Activated naive CD4-positive, alpha-beta T cell treated with anti-CD3 and anti-CD28 coated beads, Interleukin-2, amount 10 ng/mL, durations not matched to agents 7 days and 5 days (primary cell): ENCODE measurements at regions not wholly inside any gene's neighbourhood (a gene's known extent, or its start where the extent isn't known, plus 50 kb on each side); places are given as distances from the start of the nearest gene placed in this dataset.

Experiments
- CTCF ChIA-PET: fragments of 350-600 bp; sonication (Branson Sonifier 250); formaldehyde crosslinking; loops from one replicate; lab custom pipeline; 2021; ENCODE audit warnings: antibody characterized with exemption; lab: Charles Lee
- DNase-seq: peaks from one replicate; pipeline ENCODE4 v3.0.0-alpha.2; 2020
- H3K27ac Mint-ChIP-seq: one replicate; pipeline ENCODE4 v1.8.0; 2021; ENCODE audit warnings: mild to moderate bottlenecking, moderate library complexity, mixed read lengths
- H3K27me3 Mint-ChIP-seq: one replicate; pipeline ENCODE4 v1.8.0; 2021; ENCODE audit warnings: mild to moderate bottlenecking, mixed read lengths
- H3K36me3 Mint-ChIP-seq: one replicate; pipeline ENCODE4 v1.8.0; 2021; ENCODE audit warnings: mixed read lengths
- H3K4me1 Mint-ChIP-seq: one replicate; pipeline ENCODE4 v1.8.0; 2021; ENCODE audit warnings: mixed read lengths
- H3K4me3 Mint-ChIP-seq: one replicate; pipeline ENCODE4 v1.8.0; 2021; ENCODE audit warnings: mild to moderate bottlenecking, moderate library complexity, mixed read lengths
- H3K9me3 Mint-ChIP-seq: one replicate; pipeline ENCODE4 v1.8.0; 2021; ENCODE audit warnings: mixed read lengths

DNA sequence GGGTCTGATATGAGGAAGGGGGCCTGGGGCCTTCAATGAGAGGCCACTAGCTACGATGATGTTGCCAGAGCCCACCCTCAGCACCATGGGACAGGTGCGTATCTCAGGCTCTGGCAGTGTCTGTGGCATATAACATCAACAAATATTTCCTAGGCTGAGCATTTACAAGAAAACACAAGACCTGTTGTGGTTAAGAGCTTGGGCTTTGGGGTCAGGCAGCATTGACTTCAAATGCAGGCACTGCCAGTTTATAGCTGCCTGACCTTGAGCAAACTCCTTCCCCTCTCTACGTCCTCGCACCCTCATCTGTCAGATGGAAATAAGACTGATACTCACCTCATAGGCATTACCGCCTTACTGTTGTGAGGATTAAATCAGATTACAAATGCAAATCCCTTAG lies 156.0 kb downstream of the KATNAL1 start:
- Mint-ChIP-seq H3K27me3 (peaks cover 5% of the 10 kb centered on the region), H3K27ac (peak overlapping the region; percentile 83), H3K4me1 (peaks cover 87% of the 10 kb centered on the region), H3K36me3 (peaks cover 11% of the 10 kb centered on the region), H3K9me3 (no peaks in the 10 kb centered on the region), H3K4me3 (no peak overlapping the region)
- peak; percentile 28 for DNase-seq
- CTCF ChIA-PET: interaction anchor here (14.6 kb wide), 1 partner anchor 20 kb away, joined by 144 read pairs; no protein-coding TSS in a partner anchor

DNA sequence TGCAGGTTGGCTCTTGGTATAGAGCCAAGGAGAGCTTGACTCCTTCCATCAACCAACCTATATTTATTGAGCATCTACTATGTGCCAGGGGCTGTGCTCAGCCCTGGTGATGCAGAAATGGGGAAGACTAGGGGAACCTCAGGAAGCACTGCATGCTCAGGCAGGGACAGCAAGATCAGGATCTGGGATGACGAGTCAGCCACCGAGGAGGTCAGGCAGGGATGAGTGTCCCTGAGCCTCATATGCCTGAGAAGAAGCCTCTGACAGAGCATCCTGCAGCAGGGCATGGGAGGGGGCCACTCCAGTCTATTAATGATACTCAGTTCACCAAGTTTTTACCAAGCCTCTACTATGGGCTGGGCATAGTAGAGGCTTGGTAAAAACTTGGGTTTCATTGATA lies 158.1 kb downstream of the KATNAL1 start:
- H3K9me3 Mint-ChIP-seq: peaks cover 10% of the 10 kb centered on the region
- H3K4me1 Mint-ChIP-seq: peaks cover 89% of the 10 kb centered on the region
- H3K36me3 Mint-ChIP-seq: peaks cover 22% of the 10 kb centered on the region
- H3K27me3 Mint-ChIP-seq: no peaks in the 10 kb centered on the region
- H3K27ac Mint-ChIP-seq: peak overlapping the region; percentile 99
- no peak for DNase-seq
- H3K4me3 Mint-ChIP-seq: no peak overlapping the region
- CTCF ChIA-PET: interaction anchor here (2.3 to 14.6 kb wide), 2 partner anchors 9 to 18 kb away, joined by 11 to 144 read pairs; no protein-coding TSS in a partner anchor

DNA sequence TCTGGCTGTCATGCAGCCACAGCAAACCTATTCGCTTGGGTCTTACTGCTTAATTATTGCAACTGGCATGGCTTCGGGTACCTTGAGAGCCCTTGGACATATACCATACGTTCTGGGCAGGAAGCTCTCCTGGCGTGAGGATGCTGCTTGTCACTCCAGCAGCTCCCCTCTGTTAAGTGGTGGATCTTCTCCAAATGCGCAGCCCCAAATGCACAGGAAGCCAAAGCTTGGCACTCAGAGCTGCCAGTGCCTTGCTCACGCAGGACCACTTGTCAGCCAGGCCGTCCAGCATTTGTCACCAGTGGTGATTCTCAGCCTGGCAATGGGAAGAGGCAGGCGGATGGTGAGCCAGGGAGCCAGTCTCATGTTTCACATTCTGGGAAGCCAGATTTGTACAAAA lies 158.6 kb downstream of the KATNAL1 start:
- no peak for DNase-seq
- H3K4me3 Mint-ChIP-seq: peak overlapping the region; percentile 17
- H3K27ac Mint-ChIP-seq: peak overlapping the region; percentile 99
- H3K36me3 Mint-ChIP-seq: peaks cover 25% of the 10 kb centered on the region
- H3K9me3 Mint-ChIP-seq: peaks cover 14% of the 10 kb centered on the region
- H3K4me1 Mint-ChIP-seq: peaks cover 92% of the 10 kb centered on the region
- no peaks in the 10 kb centered on the region for H3K27me3 Mint-ChIP-seq
- CTCF ChIA-PET: interaction anchor here (2.3 to 14.6 kb wide), 2 partner anchors 10 to 17 kb away, joined by 11 to 144 read pairs; no protein-coding TSS in a partner anchor

DNA sequence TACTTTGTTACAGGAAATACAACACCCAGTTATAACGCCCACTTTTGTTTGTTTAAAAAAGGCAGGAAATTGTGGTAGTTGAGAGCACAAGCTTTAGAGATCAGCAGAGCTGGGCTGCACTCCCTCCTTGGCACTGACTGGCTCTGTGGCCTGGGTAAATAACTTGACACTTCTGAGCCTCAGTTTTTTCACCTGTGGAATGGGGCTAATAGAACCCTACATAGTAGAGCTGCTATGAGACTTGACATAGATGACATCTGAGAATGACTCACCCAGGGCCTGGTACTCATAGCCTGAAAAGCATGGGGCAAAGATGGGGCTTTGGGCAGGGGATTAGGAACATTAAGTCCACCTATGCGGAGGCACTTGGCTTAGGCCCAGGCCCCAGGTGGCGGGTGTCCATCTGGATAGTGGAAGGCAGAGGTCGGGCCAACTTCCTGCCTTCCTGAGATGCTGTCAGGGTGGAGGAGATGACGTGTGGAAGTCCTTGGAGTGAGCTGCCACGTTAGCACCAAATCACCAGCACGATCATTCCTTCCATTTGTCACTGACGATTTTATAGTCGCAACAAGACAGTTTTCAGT lies 159.1 kb downstream of the KATNAL1 start:
- DNase-seq: peak; percentile 72
- Mint-ChIP-seq H3K4me1 (peaks cover 94% of the 10 kb centered on the region), H3K36me3 (peaks cover 27% of the 10 kb centered on the region), H3K9me3 (peaks cover 16% of the 10 kb centered on the region), H3K27me3 (no peaks in the 10 kb centered on the region), H3K4me3 (peak overlapping the region; percentile 34), H3K27ac (peak overlapping the region; percentile 99)
- CTCF ChIA-PET: interaction anchor here (0.8 to 14.6 kb wide), 4 partner anchors 10 to 33 kb away, joined by 4 to 144 read pairs (median 10); no protein-coding TSS in a partner anchor

DNA sequence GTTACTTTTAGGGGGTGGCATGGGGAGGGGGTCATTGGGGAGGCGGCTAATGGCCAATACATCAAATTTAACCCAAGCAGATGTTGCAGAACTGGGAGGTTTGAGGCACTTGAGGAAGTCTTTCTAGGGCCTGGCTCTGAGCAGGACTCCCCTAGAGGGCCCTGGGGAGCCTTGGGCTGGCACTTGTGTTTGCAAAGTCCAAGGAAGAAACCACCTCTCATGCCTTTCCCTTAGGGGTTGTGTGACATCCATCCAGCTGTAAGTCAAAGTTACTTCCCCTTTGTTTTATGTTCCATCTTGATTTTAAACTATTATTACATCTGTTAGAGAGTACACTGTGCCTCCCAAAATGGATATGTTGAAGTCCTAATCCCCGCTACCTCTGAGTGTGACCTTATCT lies 159.9 kb downstream of the KATNAL1 start:
- Mint-ChIP-seq H3K27me3 (peaks cover 3% of the 10 kb centered on the region), H3K4me3 (peak overlapping the region; percentile 34), H3K36me3 (peaks cover 27% of the 10 kb centered on the region), H3K9me3 (peaks cover 16% of the 10 kb centered on the region), H3K4me1 (peaks cover 93% of the 10 kb centered on the region), H3K27ac (peak overlapping the region; percentile 99)
- CTCF ChIA-PET: interaction anchor here (0.8 to 14.6 kb wide), 4 partner anchors 9 to 32 kb away, joined by 4 to 144 read pairs (median 7); no protein-coding TSS in a partner anchor
- DNase-seq: no peak

DNA sequence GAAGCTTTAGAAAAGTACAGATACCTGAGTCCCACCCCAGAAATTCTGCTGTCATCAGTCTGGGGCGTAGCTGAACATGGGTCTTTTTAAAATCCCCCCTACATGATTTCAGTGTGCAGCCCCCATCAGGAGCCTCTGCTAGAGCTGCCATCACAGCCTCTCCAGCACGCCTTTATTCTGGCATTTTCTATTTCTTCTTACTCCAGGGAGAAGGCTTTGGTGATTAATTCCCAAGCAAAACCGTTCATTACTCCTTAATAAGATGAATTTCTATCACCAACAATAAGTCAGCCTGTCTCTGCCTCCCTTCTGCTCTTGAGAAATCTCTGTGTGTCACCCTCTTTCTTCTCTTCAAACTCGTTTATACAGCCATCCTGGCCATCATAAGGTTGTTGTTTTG lies 160.3 kb downstream of the KATNAL1 start:
- no peak for DNase-seq
- peaks cover 16% of the 10 kb centered on the region for H3K9me3 Mint-ChIP-seq
- CTCF ChIA-PET: interaction anchor here (1.4 to 14.6 kb wide), 3 partner anchors 9 to 16 kb away, joined by 4 to 144 read pairs (median 10); no protein-coding TSS in a partner anchor

DNA sequence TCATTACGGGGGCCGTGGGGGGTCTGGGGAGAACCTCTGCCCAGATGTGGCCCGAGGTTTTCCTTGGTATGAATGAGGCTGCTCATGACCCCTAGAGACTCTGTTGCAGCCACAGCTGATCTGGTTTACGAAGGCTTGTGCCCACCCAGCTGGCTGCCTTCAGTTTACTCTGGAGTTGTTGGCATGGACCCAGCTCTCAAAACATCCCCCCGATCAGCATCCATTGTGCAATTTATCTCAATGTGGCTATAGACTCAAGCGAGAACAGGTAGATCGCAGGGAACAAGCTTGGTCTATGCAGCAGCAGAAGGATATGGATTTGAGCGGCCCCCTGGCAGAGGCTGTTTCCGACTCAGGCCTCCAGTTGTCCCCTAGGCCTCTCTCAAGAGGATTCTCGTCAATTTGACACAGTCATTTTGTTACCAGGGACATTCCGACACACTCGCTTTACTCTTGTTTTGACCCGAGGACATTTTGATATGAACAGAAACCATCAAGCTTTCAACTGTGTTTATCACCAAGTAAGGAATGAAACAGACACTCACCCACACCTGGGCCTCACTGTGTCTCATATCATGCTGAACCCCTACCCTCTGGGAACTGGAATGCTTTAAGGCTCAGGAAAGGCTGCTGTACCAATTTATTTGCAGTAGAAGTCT lies 161.5 kb downstream of the KATNAL1 start:
- peaks cover 8% of the 10 kb centered on the region for H3K27me3 Mint-ChIP-seq
- peaks cover 92% of the 10 kb centered on the region for H3K4me1 Mint-ChIP-seq
- no peak for DNase-seq
- H3K4me3 Mint-ChIP-seq: no peak overlapping the region
- H3K9me3 Mint-ChIP-seq: peaks cover 16% of the 10 kb centered on the region
- H3K27ac Mint-ChIP-seq: peak overlapping the region; percentile 99
- H3K36me3 Mint-ChIP-seq: peaks cover 24% of the 10 kb centered on the region
- CTCF ChIA-PET: interaction anchor here (1.4 to 14.6 kb wide), 3 partner anchors 10 to 15 kb away, joined by 4 to 144 read pairs (median 10); no protein-coding TSS in a partner anchor

More for the DNA sequence above, 160.3 kb downstream of the KATNAL1 start:
- H3K36me3 Mint-ChIP-seq: peaks cover 27% of the 10 kb centered on the region
- peak overlapping the region; percentile 99 for H3K27ac Mint-ChIP-seq
- H3K27me3 Mint-ChIP-seq: peaks cover 4% of the 10 kb centered on the region
- no peak overlapping the region for H3K4me3 Mint-ChIP-seq
- peaks cover 93% of the 10 kb centered on the region for H3K4me1 Mint-ChIP-seq

DNA sequence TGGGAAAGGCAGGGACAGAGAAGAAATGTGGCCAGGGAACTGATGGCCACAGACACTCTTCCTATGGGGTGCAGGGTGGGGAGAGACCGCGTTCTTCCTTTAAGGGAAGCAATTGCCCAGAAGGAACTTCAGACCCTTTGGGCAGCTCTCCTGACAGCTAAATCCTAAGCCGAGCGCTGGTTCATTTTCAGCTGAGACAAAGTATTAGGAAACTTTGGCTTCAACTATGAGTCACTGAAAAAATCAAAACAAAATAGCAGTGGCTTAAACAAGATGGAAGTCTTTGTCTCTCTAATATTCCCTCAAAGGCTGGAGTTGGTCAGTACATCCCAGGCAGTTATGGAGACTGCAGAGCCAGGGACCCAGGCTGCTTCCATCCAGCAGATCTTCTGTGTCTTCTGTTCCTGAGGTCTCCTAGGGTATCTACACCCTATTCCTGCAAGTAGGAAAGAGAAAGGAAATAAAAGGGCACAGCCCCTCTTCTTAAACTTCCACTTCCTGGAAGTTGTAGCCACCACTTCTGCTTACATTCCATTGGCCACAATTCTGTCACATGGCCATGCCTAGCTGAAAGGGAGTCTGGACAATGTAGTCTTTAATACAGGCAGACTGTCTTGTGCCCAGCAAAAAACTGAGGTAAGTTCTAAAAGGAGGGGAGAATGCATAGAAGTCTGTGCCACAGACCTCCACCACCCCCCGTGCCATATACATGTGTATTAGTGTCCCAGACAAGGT lies 163.5 kb downstream of the KATNAL1 start:
- CTCF ChIA-PET: interaction anchor here (2.3 to 14.6 kb wide), 2 partner anchors 8 to 13 kb away, joined by 5 to 144 read pairs; no protein-coding TSS in a partner anchor
- H3K4me3 Mint-ChIP-seq: no peak overlapping the region
- H3K9me3 Mint-ChIP-seq: peaks cover 16% of the 10 kb centered on the region
- peak; percentile 44 for DNase-seq
- H3K36me3 Mint-ChIP-seq: peaks cover 23% of the 10 kb centered on the region
- peaks cover 72% of the 10 kb centered on the region for H3K4me1 Mint-ChIP-seq
- peaks cover 21% of the 10 kb centered on the region for H3K27me3 Mint-ChIP-seq
- peak overlapping the region; percentile 73 for H3K27ac Mint-ChIP-seq

DNA sequence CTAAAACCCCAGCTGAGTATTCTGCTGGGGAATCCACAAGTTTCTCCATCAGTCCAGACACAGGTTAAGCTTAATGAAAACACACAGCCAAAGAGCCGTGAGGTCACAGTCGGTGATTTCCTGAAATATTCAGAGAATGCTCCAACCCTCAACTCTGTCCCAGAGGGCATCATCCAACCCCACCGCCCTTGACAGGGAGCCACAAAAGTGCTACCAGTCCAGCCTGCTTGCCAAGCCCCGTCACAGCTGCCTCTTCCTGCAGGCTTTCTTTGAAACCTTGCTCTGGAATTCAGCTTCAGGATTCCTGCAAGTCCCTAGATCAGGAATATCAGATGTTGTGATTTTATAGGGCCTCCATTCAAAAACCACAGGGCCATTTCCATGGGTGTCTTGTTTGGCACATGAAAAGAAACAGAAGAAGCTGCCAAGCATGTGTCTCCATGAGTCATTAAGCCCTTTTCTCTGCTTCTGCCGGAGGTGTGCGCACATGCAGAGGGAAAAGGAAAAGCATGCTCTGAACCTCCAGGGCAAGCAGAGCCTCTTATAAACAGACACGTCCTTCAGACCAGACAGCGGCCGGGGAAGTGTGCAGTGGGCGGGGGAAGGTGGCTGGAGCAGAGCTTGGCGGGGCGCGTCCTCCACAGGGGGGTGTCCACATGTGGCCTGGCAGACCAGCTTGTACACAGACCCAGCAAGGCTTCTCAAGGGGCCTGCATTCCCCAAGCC lies 164.7 kb downstream of the KATNAL1 start:
- CTCF ChIA-PET: interaction anchor here (0.9 to 14.6 kb wide), 6 partner anchors 10 to 374 kb away, joined by 3 to 144 read pairs (median 4); no protein-coding TSS in a partner anchor
- H3K36me3 Mint-ChIP-seq: peaks cover 19% of the 10 kb centered on the region
- H3K27ac Mint-ChIP-seq: peak overlapping the region; percentile 81
- peaks cover 60% of the 10 kb centered on the region for H3K4me1 Mint-ChIP-seq
- peaks cover 30% of the 10 kb centered on the region for H3K27me3 Mint-ChIP-seq
- peak; percentile 34 for DNase-seq
- H3K9me3 Mint-ChIP-seq: peaks cover 16% of the 10 kb centered on the region
- no peak overlapping the region for H3K4me3 Mint-ChIP-seq

DNA sequence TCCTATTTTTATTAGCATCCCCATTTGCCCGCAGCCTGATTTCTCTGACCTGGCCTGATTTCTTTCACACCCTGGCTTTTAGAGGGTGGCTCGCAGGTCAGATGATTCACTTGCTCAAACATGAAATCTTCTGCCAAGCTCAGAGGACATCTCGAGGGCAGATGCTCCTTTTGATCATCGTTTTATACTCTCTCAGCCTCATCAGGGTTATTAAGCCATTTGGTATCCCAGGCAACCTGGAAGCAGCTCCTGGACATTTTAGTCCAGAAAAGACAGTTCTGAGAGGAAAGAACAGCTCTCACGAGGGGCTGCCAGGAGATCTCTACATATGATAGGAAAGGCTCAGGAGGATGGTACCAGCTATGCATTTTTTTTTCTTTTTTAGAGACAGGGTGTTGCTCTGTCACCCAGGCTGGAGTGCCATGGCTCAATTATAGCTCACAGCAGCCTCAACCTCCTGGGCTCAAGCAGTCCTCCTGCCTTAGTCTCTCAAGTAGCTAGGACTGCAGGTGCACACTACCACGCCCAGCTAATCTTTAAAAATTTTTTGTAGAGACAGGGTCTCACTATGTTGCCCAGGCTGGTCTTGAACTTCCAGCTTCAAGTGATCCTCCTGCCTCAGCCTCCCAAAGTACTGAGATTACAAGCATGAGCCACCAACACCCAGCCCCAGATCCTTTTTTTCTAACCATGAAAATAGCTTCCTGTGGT lies 165.4 kb downstream of the KATNAL1 start:
- peak overlapping the region; percentile 81 for H3K27ac Mint-ChIP-seq
- no peak overlapping the region for H3K4me3 Mint-ChIP-seq
- peaks cover 16% of the 10 kb centered on the region for H3K9me3 Mint-ChIP-seq
- peaks cover 16% of the 10 kb centered on the region for H3K36me3 Mint-ChIP-seq
- H3K4me1 Mint-ChIP-seq: peaks cover 53% of the 10 kb centered on the region
- peaks cover 38% of the 10 kb centered on the region for H3K27me3 Mint-ChIP-seq
- DNase-seq: no peak
- CTCF ChIA-PET: interaction anchor here (0.9 to 14.6 kb wide), 6 partner anchors 10 to 373 kb away, joined by 3 to 144 read pairs (median 4); no protein-coding TSS in a partner anchor

DNA sequence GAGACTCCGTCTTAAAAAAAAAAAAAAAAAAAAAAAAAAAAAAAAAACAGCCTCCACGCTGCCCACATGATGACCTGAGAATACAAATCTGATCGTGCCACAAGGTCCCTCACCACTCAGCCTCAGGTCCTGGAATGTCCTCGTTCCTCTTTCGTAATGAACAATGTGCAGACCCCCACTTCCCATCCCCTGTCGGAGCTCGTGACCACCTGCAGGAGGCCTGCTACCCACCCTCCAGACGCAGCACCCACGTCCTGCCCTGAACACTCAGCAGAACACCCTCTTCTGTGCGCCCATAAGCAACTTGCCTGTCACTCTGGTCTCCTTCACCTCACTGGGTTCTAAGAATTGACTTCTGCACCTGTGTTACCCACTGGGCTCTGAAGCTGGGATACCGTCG lies 166.4 kb downstream of the KATNAL1 start:
- H3K27ac Mint-ChIP-seq: no peak overlapping the region
- H3K4me1 Mint-ChIP-seq: peaks cover 44% of the 10 kb centered on the region
- H3K4me3 Mint-ChIP-seq: no peak overlapping the region
- CTCF ChIA-PET: interaction anchor here (14.6 kb wide), 1 partner anchor 10 kb away, joined by 144 read pairs; no protein-coding TSS in a partner anchor
- H3K27me3 Mint-ChIP-seq: peaks cover 44% of the 10 kb centered on the region
- peaks cover 13% of the 10 kb centered on the region for H3K36me3 Mint-ChIP-seq
- DNase-seq: no peak
- peaks cover 15% of the 10 kb centered on the region for H3K9me3 Mint-ChIP-seq

DNA sequence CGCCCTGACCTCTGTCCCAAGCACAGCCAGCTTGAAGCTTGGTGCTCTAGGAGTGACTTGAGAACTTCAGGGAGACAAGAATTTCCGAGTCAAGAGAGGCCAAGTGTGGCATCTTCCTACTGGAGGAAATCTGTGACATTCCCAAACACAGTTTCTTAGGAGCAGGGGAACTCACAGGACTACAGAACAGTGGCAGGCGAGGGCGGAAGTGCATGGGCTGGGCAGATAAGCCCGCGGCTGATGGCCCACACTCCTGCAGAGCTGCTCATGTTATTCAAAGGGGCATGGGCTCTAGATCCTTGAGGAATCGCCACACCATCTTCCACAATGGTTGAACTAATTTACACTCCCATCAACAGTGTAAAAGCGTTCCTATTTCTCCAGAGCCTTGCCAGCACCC lies 168.8 kb downstream of the KATNAL1 start:
- H3K4me3 Mint-ChIP-seq: no peak overlapping the region
- DNase-seq: no peak
- H3K27ac Mint-ChIP-seq: no peak overlapping the region
- H3K27me3 Mint-ChIP-seq: peaks cover 44% of the 10 kb centered on the region
- no peaks in the 10 kb centered on the region for H3K36me3 Mint-ChIP-seq
- CTCF ChIA-PET: interaction anchor here (0.9 kb wide), 1 partner anchor 197 kb away, joined by 3 read pairs; no protein-coding TSS in a partner anchor
- H3K9me3 Mint-ChIP-seq: no peaks in the 10 kb centered on the region
- H3K4me1 Mint-ChIP-seq: peaks cover 26% of the 10 kb centered on the region
